Adipocyte (in vitro differentiated cells): ENCODE measurements at regions not wholly inside any gene's neighbourhood (a gene's known extent, or its start where the extent isn't known, plus 50 kb on each side); places are given as distances from the start of the nearest gene placed in this dataset.

Source experiments
- DNase-seq: peaks from one replicate; pipeline ENCODE4 v3.0.0-alpha.2; 2015; ENCODE audit warnings: low read depth
- H3K27me3 ChIP-seq: replicated peaks from 2 replicates; pipeline ENCODE4 v1.7.0; 2013; ENCODE audit warnings: mild to moderate bottlenecking, low read length, moderate library complexity; ENCODE audit not compliant: control insufficient read depth, insufficient read depth
- H3K36me3 ChIP-seq: 2 replicates; pipeline ENCODE4 v1.7.0; 2013; ENCODE audit warnings: low read length, mild to moderate bottlenecking, moderate library complexity; ENCODE audit not compliant: control insufficient read depth, insufficient read depth, severe bottlenecking
- H3K4me1 ChIP-seq: 2 replicates; pipeline ENCODE4 v1.7.0; 2013; ENCODE audit warnings: mild to moderate bottlenecking, low read length, moderate library complexity; ENCODE audit not compliant: control insufficient read depth, insufficient read depth
- H3K4me3 ChIP-seq: 2 replicates; pipeline ENCODE4 v1.7.0; 2013; ENCODE audit warnings: mild to moderate bottlenecking, low read length, moderate library complexity
- H3K9ac ChIP-seq: 2 replicates; pipeline ENCODE4 v1.7.0; 2013; ENCODE audit warnings: mild to moderate bottlenecking, low read length, moderate library complexity
- H3K9me3 ChIP-seq: 2 replicates; pipeline ENCODE4 v1.7.0; 2013; ENCODE audit warnings: mild to moderate bottlenecking, low read length, moderate library complexity; ENCODE audit not compliant: control insufficient read depth

- H3K4me3 ChIP-seq = no peak overlapping the region
- no peaks in the 10 kb centered on the region for H3K27me3 ChIP-seq
- H3K4me1 ChIP-seq = peaks cover 9% of the 10 kb centered on the region
- DNase-seq = no peak
- H3K9ac ChIP-seq = no peak overlapping the region
- no peaks in the 10 kb centered on the region for H3K9me3 ChIP-seq
- no peaks in the 10 kb centered on the region for H3K36me3 ChIP-seq
Observed at GRCh38 chr18:68466672-68467071, 248.2 kb downstream of the TMX3 start.

GRCh38 chr18:68462766-68463165, 252.1 kb downstream of the TMX3 start:
- no peaks in the 10 kb centered on the region for H3K27me3 ChIP-seq
- no peaks in the 10 kb centered on the region for H3K36me3 ChIP-seq
- peaks cover 3% of the 10 kb centered on the region for H3K4me1 ChIP-seq
- no peak overlapping the region for H3K4me3 ChIP-seq
- no peak for DNase-seq
- no peaks in the 10 kb centered on the region for H3K9me3 ChIP-seq
- H3K9ac ChIP-seq = no peak overlapping the region

GRCh38 chr18:68462148-68462547, 252.8 kb downstream of the TMX3 start:
- Histone ChIP-seq H3K27me3 (no peaks in the 10 kb centered on the region), H3K36me3 (no peaks in the 10 kb centered on the region), H3K9me3 (no peaks in the 10 kb centered on the region), H3K9ac (no peak overlapping the region), H3K4me1 (peaks cover 3% of the 10 kb centered on the region), H3K4me3 (no peak overlapping the region)
- DNase-seq = no peak

- H3K9me3 ChIP-seq = no peaks in the 10 kb centered on the region
- H3K36me3 ChIP-seq = no peaks in the 10 kb centered on the region
- H3K4me1 ChIP-seq = peaks cover 3% of the 10 kb centered on the region
- H3K9ac ChIP-seq = no peak overlapping the region
- no peaks in the 10 kb centered on the region for H3K27me3 ChIP-seq
- DNase-seq = no peak
- no peak overlapping the region for H3K4me3 ChIP-seq
Observed at GRCh38 chr18:68461481-68462018, 253.4 kb downstream of the TMX3 start.

- H3K36me3 ChIP-seq = no peaks in the 10 kb centered on the region
- H3K4me3 ChIP-seq = no peak overlapping the region
- peaks cover 6% of the 10 kb centered on the region for H3K4me1 ChIP-seq
- H3K27me3 ChIP-seq = no peaks in the 10 kb centered on the region
- no peaks in the 10 kb centered on the region for H3K9me3 ChIP-seq
- DNase-seq = no peak
- H3K9ac ChIP-seq = no peak overlapping the region
Observed at GRCh38 chr18:68459968-68460367, 254.9 kb downstream of the TMX3 start.

- H3K4me1 ChIP-seq = peaks cover 15% of the 10 kb centered on the region
- no peaks in the 10 kb centered on the region for H3K27me3 ChIP-seq
- H3K9ac ChIP-seq = no peak overlapping the region
- H3K4me3 ChIP-seq = no peak overlapping the region
- H3K36me3 ChIP-seq = no peaks in the 10 kb centered on the region
- DNase-seq = no peak
- H3K9me3 ChIP-seq = no peaks in the 10 kb centered on the region
Observed at GRCh38 chr18:68456985-68457384, 257.9 kb downstream of the TMX3 start.

GRCh38 chr18:68455229-68455603, 259.7 kb downstream of the TMX3 start:
- H3K9ac ChIP-seq = no peak overlapping the region
- no peaks in the 10 kb centered on the region for H3K36me3 ChIP-seq
- no peaks in the 10 kb centered on the region for H3K27me3 ChIP-seq
- no peaks in the 10 kb centered on the region for H3K9me3 ChIP-seq
- no peak for DNase-seq
- no peak overlapping the region for H3K4me3 ChIP-seq
- H3K4me1 ChIP-seq = peaks cover 11% of the 10 kb centered on the region

GRCh38 chr18:68454511-68455228, 260.2 kb downstream of the TMX3 start:
- Histone ChIP-seq H3K4me1 (peaks cover 16% of the 10 kb centered on the region), H3K36me3 (no peaks in the 10 kb centered on the region), H3K9ac (no peak overlapping the region), H3K4me3 (no peak overlapping the region), H3K27me3 (no peaks in the 10 kb centered on the region), H3K9me3 (no peaks in the 10 kb centered on the region)
- peak; percentile 52 for DNase-seq

GRCh38 chr18:68449292-68449691, 265.6 kb downstream of the TMX3 start:
- DNase-seq = no peak
- no peaks in the 10 kb centered on the region for H3K9me3 ChIP-seq
- no peak overlapping the region for H3K4me3 ChIP-seq
- peaks cover 24% of the 10 kb centered on the region for H3K4me1 ChIP-seq
- no peaks in the 10 kb centered on the region for H3K36me3 ChIP-seq
- no peaks in the 10 kb centered on the region for H3K27me3 ChIP-seq
- no peak overlapping the region for H3K9ac ChIP-seq

GRCh38 chr18:68448736-68449135, 266.2 kb downstream of the TMX3 start:
- H3K27me3 ChIP-seq = no peaks in the 10 kb centered on the region
- no peaks in the 10 kb centered on the region for H3K36me3 ChIP-seq
- no peaks in the 10 kb centered on the region for H3K9me3 ChIP-seq
- DNase-seq = no peak
- H3K4me3 ChIP-seq = no peak overlapping the region
- H3K9ac ChIP-seq = no peak overlapping the region
- peaks cover 22% of the 10 kb centered on the region for H3K4me1 ChIP-seq

- Histone ChIP-seq H3K36me3 (no peaks in the 10 kb centered on the region), H3K27me3 (no peaks in the 10 kb centered on the region), H3K9ac (no peak overlapping the region), H3K4me1 (peaks cover 22% of the 10 kb centered on the region), H3K4me3 (no peak overlapping the region), H3K9me3 (no peaks in the 10 kb centered on the region)
- no peak for DNase-seq
Observed at GRCh38 chr18:68447286-68447685, 267.6 kb downstream of the TMX3 start.
